ENCODE measurements at regions not wholly inside any gene's neighbourhood (a gene's known extent, or its start where the extent isn't known, plus 50 kb on each side); places are given as distances from the start of the nearest gene placed in this dataset.

DNA sequence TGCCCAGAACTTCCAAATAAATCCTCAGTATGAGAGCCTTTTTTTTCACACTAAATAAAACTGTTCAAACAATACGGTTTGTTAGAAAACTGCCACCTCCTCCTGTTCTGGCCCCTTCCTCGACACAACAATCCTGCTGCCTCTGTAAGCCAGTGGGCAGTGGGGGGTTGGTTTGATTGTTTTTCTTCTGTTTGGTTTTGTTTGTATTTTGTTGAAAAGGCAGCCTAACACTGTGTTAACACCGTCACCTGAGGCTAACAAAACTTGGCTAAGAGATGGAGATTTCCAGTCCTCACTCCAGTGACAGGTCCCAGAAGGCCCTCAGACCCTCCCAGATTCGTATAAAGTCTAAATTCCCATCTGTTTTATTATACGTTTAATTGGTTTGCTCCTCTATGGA lies 402.1 kb downstream of the ZNF521 start:
- no peak overlapping the region for H3K4me3 ChIP-seq (replicated peaks; ENCODE audit: low read depth, low read length)
- TF ChIP-seq CTCF (IDR thresholded peaks at IDR 0.05; ENCODE audit: low read length, missing control alignments): no peak
- DNase-seq (ENCODE audit: low read depth): no peak

- TF ChIP-seq CTCF (IDR thresholded peaks at IDR 0.05; ENCODE audit: low read length, missing control alignments): no peak
- no peak overlapping the region for H3K4me3 ChIP-seq (replicated peaks; ENCODE audit: low read depth, low read length)
- DNase-seq (ENCODE audit: low read depth): no peak
Measured at GRCh38 chr18:24954341-24954740, 397.6 kb downstream of the ZNF521 start.

GRCh38 chr18:24958001-24958400 lies 394.0 kb downstream of the ZNF521 start:
- no peak for DNase-seq (ENCODE audit: low read depth)
- no peak overlapping the region for H3K4me3 ChIP-seq (replicated peaks; ENCODE audit: low read depth, low read length)
- no peak for TF ChIP-seq CTCF (IDR thresholded peaks at IDR 0.05; ENCODE audit: low read length, missing control alignments)

DNA sequence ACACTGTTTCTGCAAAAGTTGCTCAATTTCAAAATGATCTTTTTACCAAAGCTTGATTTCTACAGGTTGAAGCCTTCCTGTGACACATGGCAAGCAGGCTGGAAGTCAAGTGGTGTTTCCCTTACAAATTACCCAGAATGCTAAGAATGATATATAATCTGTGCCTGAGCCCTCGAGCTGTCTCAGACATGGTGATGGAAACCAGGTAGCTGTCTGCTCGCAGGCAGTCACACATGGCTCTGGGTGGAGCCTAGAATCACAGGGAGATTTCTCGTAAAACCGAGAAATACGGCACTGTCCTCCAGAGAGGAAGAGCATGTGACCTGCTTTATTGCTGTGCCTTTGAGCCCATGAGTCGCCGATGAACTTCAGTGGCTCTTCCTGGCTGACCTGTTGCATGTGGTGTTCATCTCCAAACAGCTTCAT lies 392.9 kb downstream of the ZNF521 start:
- H3K4me3 ChIP-seq (replicated peaks; ENCODE audit: low read depth, low read length): no peak overlapping the region
- no peak for TF ChIP-seq CTCF (IDR thresholded peaks at IDR 0.05; ENCODE audit: low read length, missing control alignments)
- DNase-seq (ENCODE audit: low read depth): no peak

GRCh38 chr18:24964216-24964615 lies 387.8 kb downstream of the ZNF521 start:
- H3K4me3 ChIP-seq (replicated peaks; ENCODE audit: low read depth, low read length): no peak overlapping the region
- DNase-seq (ENCODE audit: low read depth): no peak
- TF ChIP-seq CTCF (IDR thresholded peaks at IDR 0.05; ENCODE audit: low read length, missing control alignments): no peak

DNA sequence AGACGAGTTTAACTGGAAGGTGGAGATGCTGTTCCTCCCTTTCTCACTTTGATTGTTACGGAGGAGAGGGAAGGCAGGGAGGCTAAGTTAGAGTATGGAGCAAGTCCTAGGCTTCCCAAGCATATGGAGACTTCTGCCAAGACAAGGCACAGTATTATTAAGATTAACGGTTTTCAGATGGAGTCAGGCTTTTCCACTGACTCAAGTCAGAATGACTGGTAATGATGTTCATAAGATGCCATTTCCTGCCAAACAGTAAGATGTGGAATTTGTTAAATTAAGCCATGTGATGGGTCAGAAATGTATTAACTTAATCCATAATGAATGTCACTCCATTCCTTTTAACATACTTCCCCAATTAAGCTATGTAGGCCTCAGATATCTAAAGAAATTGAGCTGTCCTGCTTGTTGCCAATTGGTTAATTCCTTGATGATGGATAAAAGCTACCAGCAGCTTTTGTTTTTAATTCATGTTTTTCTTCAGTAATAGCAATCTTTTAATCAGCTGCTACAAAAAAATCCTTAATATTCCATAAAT lies 383.7 kb downstream of the ZNF521 start:
- H3K4me3 ChIP-seq (replicated peaks; ENCODE audit: low read depth, low read length): no peak overlapping the region
- DNase-seq (ENCODE audit: low read depth): no peak
- no peak for TF ChIP-seq CTCF (IDR thresholded peaks at IDR 0.05; ENCODE audit: low read length, missing control alignments)

DNA sequence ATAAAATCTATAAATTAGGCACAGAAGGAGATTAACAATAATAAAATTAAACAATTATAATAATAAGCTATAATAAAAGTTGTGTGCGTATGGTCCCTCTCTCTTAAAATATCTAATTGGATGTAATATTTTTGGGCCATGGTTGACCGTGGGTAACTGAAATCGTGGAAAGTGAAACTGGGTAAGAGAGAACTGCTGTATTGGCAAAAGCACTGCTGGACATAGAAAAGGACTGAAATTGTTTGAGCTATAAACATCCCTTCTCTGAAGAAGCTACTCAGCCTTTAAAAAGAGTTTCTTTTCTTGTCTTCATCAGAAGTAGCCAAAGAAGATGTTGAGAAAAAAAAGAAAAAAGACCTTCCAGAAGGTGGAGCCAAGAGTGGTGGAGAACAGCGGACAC lies 379.4 kb downstream of the ZNF521 start:
- DNase-seq (ENCODE audit: low read depth): no peak
- TF ChIP-seq CTCF (IDR thresholded peaks at IDR 0.05; ENCODE audit: low read length, missing control alignments): no peak
- no peak overlapping the region for H3K4me3 ChIP-seq (replicated peaks; ENCODE audit: low read depth, low read length)

Data from fibroblast of pulmonary artery (primary cell).